ENCODE measurements at regions not wholly inside any gene's neighbourhood (a gene's known extent, or its start where the extent isn't known, plus 50 kb on each side); places are given as distances from the start of the nearest gene placed in this dataset.
"Not testable (repeated sequence)": the region's sequence is repeated elsewhere in the genome, so short reads cannot be mapped to it uniquely, and the experiment has no call there.

- DNase-seq: no peak
These were observed 302.9 kb downstream of the PCDH7 start for GRCh38 chr4:31023109-31023508.

DNA sequence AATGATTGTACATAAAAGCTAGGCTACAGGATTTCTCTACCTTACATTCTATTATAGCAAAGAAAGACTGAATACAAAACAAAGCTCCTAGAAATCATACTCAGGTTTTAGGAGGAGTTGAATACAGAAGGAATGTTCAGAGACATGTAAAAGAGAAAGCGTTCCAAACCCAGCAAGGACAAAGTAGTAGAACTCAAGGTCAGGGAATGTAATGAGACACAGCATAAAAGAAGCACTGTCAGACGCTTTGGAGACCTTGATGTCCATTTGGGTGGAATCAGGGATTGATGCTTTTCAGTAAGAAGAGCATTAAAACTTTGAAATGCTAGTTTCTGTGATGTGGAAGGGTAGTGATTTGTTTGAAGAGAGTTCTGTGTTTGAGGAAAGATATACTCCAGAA lies 303.6 kb downstream of the PCDH7 start:
- no peak for DNase-seq

GRCh38 chr4:31024781-31025180 lies 304.6 kb downstream of the PCDH7 start:
- DNase-seq: not testable (repeated sequence)

DNA sequence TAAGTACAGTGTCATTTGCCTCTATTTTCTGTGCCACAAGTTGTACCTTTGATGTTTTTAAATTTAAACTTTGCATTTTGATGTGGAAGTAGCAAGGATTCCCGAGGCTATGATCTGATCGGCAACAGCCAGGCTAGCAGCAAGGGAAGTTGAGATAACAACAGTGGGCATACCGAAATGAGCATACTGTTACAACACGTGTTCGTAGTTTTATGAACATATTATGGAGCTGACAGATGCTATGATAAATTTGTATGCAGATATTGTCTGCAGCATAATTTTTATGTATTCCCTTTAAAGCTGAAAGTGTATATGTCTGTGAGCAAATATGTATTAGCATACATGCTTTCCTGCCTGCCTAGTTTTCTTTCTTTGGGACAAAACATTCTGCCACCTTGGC lies 306.1 kb downstream of the PCDH7 start:
- no peak for DNase-seq

DNA sequence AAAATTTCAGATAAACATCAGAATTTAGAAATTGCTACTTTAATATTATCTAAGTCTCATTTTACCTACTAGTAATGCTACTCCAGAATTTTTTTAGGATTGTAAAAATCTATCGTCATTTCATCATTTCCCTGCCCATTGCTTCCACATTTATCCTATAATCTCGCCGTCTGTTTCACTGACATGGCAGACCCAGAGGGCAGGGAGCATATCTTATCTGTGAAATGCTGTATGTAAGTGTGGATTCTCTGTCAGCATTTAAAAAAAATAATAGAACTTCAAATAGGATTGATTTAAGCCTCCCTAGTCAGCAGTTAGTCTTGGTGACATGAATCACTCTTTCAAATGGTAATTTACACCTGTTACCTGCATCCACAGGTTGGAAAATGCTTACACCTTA lies 314.4 kb downstream of the PCDH7 start:
- DNase-seq: no peak

GRCh38 chr4:31035761-31036160 lies 315.6 kb downstream of the PCDH7 start:
- no peak for DNase-seq

GRCh38 chr4:31037703-31038102 lies 317.5 kb downstream of the PCDH7 start:
- no peak for DNase-seq

- no peak for DNase-seq
These were observed 319.2 kb downstream of the PCDH7 start for GRCh38 chr4:31039382-31039781.

- DNase-seq: no peak
These were observed 319.9 kb downstream of the PCDH7 start for GRCh38 chr4:31040106-31040505.

DNA sequence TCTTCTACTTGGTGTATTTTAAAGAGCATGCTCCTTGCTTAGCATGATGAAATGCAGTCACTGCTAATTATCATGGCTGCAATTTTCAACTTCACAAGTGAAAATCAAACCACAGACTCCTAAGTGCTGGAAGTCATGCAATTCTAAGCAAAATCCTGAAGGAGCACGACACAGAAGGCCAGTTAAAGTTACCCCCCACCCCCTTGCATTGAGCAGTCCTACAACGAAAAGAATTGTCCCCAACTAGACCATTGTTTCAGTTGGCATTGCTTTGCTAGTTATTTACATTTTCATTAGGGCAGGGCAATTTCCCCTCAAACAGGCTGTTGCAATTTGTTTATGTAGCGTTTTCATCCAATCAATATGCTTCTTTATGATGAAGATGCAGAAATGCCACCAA lies 321.2 kb downstream of the PCDH7 start:
- DNase-seq: no peak

- DNase-seq: no peak
These were observed 321.7 kb downstream of the PCDH7 start for GRCh38 chr4:31041853-31042252.

DNA sequence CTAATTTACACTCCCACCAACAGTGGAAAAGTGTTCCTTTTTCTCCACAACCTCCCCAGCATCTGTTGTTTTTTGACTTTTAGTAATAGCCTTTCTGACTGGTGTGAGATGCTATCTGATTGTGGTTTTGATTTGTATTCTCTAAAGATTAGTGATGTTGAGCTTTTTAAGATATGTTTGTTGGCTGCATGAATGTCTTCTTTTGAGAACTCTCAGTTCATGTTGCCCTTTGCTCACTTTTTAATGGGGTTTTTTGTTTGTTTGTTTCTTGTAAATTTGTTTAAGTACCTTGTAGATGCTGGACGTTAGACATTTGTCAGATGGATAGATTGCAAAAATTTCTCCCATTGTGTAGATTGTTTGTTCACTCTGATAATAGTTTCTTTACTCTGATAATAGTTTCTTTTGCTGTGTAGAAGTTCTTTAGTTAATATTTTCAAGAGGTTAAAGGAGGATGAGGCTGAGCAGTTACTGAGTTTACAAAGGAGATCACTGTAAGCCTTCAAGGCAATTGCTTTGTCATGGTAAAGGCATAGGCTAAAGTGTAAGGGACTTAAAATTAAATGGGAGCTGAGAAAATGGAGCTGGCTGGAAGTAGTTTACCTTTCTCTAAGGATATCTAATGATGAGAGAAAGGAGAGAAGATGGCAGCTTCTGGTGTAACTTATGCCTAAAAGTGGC lies 323.4 kb downstream of the PCDH7 start:
- no peak for DNase-seq

DNA sequence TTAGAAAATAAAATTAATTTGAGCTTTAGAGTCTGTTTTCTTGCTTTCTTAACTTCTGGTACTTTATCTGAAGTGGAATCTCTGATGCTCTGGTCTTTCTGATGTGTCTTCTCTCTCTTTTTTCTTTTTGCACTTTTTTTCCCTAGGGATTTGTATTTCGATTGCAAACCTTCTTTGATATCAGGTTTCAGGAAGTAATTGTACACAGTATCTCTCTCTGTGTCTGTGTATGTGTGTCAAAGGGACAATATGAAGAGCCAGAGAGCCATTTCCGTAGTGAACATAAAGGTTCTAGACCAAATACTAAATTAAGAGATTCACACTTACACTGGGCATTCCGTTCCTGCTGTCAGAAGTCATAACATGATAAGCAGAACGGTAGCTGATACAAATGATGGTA lies 325.0 kb downstream of the PCDH7 start:
- no peak for DNase-seq

DNA sequence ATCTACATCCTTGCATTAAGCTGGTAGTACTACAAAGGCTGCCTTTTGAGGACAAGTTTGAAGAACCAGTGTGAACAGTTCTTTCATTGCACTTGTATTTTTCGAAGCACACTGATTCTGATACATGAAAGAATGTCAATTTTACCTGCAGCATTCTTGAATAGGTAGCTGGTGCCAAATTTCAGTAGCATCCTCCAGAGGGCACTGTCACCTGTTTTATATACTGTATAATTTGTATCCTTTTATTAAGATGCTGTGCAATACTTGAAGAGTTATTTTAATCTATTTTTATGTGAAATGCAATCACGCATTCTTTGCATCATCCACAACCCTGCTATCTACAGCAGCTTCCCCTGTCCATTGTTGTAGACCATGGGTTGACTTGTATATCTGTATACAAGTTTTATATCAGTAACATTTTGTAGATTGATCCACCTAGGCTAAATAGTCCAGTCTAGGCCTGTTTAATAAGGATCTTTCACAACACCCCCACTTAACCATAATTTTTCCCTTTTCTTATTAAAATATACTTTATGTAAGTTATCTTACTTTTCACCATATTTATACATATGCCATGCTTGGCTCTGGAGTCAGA lies 325.7 kb downstream of the PCDH7 start:
- DNase-seq: no peak

GRCh38 chr4:31051151-31051550 lies 331.0 kb downstream of the PCDH7 start:
- no peak for DNase-seq

DNA sequence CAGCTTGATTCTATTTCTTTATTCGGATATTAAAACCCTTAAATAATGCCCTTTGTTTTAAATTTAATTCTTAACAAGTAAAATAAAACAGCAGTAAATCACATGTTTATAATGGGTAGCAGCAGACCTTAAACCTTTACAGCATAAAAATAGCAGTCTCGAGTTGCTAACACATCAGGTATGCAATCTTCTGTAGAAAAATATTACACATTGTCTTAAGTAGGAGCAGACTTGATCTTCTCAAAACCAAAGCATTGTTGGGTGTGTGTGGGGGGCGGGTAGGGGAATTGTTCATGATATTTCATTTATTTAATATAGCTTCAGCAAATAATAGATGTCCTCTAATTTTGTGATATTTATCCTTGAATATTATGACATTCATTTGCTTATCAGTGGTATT lies 331.4 kb downstream of the PCDH7 start:
- DNase-seq: no peak

- no peak for DNase-seq
These were observed 332.4 kb downstream of the PCDH7 start for GRCh38 chr4:31052519-31052918.

- no peak for DNase-seq
These were observed 333.3 kb downstream of the PCDH7 start for GRCh38 chr4:31053451-31053850.

DNA sequence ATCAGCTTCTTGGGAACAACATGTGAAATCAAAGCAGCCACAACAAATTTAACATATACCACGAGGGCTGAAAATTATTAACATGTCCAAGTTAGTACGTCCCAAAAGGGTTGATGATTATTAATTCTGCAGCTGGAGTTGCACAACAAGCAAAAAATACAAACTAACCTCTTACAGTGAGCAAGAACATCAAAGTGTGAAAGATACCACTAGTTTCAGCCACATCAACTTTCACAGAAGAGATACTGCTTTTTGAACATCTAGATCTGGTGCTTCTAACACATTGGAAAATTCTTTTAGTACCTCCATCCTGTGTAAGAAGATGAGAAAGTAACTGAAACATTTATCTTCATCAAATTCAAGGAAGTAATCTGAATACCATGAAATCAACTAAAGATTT lies 334.1 kb downstream of the PCDH7 start:
- DNase-seq: no peak

GRCh38 chr4:31058656-31059055 lies 338.5 kb downstream of the PCDH7 start:
- DNase-seq: no peak

- no peak for DNase-seq
These were observed 339.8 kb downstream of the PCDH7 start for GRCh38 chr4:31059753-31060522.

DNA sequence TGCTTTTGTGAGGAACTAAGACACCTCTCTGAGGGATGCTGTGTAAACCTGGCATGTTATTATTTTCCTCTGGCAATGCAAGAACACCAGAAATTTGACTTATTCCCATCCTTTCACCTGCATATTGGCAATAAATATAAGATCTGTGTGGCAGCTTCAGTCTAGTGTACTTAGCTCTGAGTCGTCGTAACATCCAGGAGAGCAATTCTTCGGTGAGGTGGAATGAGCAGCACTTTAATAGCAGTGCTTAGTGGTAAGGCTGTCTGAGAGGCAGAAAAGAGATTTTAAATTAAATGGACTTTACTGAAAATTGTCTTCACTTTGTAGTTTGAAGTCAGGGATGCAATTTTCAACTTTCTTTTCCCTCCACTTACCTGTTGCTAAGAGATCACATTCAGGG lies 344.9 kb downstream of the PCDH7 start:
- DNase-seq: no peak

DNA sequence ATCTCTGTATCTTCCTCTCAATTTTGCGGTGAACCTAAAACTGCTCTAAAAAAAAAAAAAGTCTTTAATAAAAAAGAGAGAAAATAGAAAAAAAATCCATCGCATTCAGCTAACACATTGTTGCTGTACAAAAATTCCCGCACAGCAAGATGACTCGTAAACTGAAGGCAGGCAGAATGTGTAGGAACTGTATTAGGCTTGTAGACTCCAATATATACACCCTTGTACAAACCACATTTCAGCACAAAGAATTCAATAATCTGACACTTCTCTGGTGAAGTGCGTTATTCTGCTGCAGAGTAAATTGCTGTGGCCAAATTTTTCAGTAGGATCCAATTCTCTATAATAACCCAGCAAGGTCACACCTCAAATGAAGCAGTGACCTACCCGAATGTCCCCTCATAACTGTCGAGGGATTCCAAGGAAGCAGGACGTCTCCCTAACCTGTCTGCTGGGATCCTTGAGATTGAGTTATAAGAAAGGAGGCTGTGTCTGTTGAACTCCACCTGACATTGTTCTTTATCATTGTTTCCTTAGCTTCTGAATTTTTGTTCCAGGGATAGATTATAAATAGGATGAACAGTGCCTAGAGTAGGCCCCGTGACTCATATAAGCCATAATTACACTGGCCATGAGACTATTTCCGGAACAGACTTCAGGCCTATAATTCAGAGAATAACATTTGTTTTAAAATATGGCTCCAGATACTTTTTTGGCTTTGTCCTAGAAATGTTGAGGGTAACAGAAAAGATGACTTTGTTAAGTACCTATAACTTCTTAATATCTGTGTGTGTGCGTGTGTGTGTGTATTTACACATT lies 348.3 kb downstream of the PCDH7 start:
- DNase-seq: no peak

All from NCI-H2171 treated with DMSO at 0.1 percent for 48 hours (cell line).